ENCODE measurements at regions not wholly inside any gene's neighbourhood (a gene's known extent, or its start where the extent isn't known, plus 50 kb on each side); places are given as distances from the start of the nearest gene placed in this dataset.

DNA sequence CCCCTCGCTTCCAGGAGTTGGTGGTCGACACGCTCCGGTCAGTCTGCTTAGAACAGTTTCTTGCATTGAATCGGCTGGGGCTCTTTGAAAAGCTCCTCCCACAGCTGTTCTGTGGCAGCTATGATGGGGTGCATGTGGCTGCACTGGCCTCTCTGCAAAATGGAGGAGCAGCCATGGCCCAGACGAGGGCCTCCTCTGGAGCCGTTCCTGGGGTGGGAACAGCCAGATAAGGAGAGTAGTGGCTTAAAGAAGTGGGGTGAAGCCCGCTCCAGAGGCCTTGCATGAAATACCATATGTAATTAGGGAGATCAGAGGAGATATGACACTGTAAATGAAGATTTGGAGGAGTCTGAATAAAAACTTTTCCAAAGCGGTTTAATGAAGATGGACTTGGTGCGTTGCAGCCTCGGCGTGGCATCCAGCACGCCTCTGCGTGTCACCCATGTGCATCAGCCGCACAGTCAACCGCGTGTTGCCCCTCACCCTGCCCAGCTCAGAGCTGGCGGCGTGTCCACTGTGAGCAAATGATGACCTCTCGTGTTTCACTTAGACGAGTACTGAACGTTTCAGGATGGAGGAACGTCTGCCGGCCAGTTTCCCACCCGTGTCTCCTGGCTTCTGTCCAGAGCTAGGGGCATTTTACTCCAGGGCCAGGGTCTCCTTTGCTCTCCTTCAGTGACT is 199.2 kb downstream of the TEX29 start:
- no peak overlapping the region for H3K4me3 ChIP-seq (ENCODE audit: low read depth, poor library complexity, severe bottlenecking)
- WGBS, 2 donors = 73 to 85% methylated on average over 23 to 25 of the region's 25 CpGs
- intact Hi-C loops (cut with DNase I; ENCODE audit: low total_unique reads) = no loop called here
- DNase-seq (ENCODE audit: low spot score in 2 of 2) = peak in 1 of 2 donors; percentile 72
- TF ChIP-seq POLR2A (IDR thresholded peaks at IDR 0.05) = no peak
- TF ChIP-seq, protein P1, sequence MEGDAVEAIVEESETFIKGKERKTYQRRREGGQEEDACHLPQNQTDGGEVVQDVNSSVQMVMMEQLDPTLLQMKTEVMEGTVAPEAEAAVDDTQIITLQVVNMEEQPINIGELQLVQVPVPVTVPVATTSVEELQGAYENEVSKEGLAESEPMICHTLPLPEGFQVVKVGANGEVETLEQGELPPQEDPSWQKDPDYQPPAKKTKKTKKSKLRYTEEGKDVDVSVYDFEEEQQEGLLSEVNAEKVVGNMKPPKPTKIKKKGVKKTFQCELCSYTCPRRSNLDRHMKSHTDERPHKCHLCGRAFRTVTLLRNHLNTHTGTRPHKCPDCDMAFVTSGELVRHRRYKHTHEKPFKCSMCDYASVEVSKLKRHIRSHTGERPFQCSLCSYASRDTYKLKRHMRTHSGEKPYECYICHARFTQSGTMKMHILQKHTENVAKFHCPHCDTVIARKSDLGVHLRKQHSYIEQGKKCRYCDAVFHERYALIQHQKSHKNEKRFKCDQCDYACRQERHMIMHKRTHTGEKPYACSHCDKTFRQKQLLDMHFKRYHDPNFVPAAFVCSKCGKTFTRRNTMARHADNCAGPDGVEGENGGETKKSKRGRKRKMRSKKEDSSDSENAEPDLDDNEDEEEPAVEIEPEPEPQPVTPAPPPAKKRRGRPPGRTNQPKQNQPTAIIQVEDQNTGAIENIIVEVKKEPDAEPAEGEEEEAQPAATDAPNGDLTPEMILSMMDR (IDR thresholded peaks at IDR 0.05) = no peak

DNA sequence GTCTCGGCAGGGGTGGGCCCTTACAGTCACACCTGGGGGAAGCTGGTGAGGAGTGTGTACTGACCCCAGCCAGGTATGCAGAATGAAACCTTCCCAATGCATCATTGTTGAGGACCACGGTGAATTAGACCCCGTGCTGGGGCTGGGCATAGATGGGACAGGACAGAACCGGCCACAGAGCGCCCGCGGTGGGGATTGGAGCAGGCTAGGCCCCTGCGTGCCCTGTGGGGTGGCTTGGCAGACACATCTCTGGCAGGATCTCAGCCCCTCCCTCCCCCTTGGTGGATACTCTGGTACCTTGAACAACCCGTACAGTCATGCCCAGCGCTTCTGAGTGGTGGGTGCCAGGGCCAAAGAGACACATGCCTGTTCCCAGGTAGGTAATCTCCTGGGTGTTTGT is 200.6 kb downstream of the TEX29 start:
- H3K4me3 ChIP-seq (ENCODE audit: low read depth, poor library complexity, severe bottlenecking) = no peak overlapping the region
- intact Hi-C loops (cut with DNase I; ENCODE audit: low total_unique reads) = no loop called here
- no peak for TF ChIP-seq POLR2A (IDR thresholded peaks at IDR 0.05)
- TF ChIP-seq, protein P1 (IDR thresholded peaks at IDR 0.05) = no peak
- WGBS, 2 donors = 64 to 72% methylated on average over 10 of the region's 10 CpGs
- DNase-seq (ENCODE audit: low spot score in 2 of 2) = peak in 1 of 2 donors; percentile 80

DNA sequence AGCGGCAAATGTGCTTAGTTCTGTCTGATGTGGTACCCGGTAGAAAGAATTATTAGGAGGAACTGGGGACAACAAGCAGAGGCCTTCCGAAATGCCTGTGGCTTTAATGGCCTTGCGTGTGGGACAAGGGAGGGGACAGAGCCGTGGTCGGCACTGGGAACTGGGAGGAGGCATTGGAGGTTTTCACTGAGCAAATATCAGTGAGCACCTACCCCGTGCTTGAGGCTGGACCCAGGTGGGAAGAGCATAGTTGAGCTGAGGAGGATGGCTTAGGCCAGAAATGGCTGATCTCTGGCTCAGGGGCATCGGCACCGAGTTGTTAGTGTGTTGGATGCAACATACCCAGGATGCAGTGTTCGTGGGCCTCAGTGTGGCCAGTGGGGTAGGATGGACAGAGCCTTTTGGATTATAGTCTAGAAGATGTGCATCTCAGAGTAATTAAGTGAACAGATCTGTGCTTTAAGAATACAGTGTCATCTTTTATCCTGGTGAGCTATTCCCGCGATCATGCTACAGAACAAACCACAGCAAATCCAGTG is 201.3 kb downstream of the TEX29 start:
- intact Hi-C loops (cut with DNase I; ENCODE audit: low total_unique reads) = no loop called here
- 68 to 74% methylated on average over 12 of the region's 12 CpGs for WGBS, 2 donors
- DNase-seq (ENCODE audit: low spot score in 2 of 2) = peak in 1 of 2 donors; percentile 53
- H3K4me3 ChIP-seq (ENCODE audit: low read depth, poor library complexity, severe bottlenecking) = no peak overlapping the region
- TF ChIP-seq, protein P1 (IDR thresholded peaks at IDR 0.05) = no peak
- no peak for TF ChIP-seq POLR2A (IDR thresholded peaks at IDR 0.05)

DNA sequence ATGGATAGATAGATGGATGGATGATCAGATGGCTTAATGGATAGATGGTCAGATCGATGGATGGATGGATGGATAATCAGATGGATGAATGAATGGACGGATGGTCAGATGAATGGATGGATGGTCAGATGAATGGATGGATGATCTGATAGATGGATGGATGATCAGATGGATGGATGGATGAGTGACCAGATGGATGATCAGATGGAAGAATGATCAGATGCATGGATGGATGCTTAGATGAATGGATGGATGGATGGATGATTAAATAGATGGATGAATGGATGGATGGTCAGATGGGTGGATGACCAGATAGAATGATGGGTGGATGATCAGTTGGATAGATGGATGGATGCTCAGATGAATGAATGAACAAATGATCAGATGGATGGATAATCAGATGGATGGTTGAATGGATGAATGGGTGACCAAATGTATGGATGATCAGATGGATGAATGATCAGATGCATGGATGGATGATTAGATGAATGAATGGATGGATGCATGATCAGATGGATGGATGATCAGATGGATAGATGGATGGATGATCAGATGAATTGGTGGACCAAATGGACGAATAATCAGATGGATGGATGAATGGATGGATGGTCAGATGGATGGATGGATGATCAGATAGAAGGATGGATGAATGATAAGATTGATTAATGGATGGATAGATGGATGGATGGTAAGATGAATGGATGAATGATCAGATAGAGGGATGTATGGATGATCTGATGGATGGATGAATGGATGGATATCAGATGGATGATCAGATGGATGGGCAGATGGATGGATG is 205.1 kb downstream of the TEX29 start:
- intact Hi-C loops (cut with DNase I; ENCODE audit: low total_unique reads) = no loop called here
- no peak overlapping the region for H3K4me3 ChIP-seq (ENCODE audit: low read depth, poor library complexity, severe bottlenecking)
- TF ChIP-seq, protein P1 (IDR thresholded peaks at IDR 0.05) = no peak
- no peak for TF ChIP-seq POLR2A (IDR thresholded peaks at IDR 0.05)
- WGBS, 2 donors = 67 to 89% methylated on average over 3 of the region's 3 CpGs
- no peak for DNase-seq (ENCODE audit: low spot score in 2 of 2)

DNA sequence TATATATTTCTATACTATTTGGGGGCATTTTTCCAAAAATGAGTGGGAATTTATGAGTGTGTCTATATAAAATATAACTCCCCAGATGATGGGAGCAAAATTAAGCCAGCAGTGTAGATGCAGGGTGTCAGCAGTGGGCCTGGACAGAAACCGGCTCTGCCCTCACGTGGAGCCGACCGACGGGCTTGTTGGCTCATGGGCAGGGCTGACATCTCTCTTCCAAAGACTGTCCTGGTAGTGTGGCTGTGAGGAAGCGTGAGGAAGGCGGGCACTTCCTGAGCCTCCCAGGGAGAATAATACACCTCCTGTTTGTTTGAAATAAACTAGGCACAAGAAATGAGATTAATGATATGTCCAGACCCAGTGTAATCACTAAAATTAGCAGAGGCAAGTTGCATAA is 206.5 kb downstream of the TEX29 start:
- no peak overlapping the region for H3K4me3 ChIP-seq (ENCODE audit: low read depth, poor library complexity, severe bottlenecking)
- intact Hi-C loops (cut with DNase I; ENCODE audit: low total_unique reads) = no loop called here
- no peak for TF ChIP-seq POLR2A (IDR thresholded peaks at IDR 0.05)
- TF ChIP-seq, protein P1 (IDR thresholded peaks at IDR 0.05) = no peak
- DNase-seq (ENCODE audit: low spot score in 2 of 2) = no peak
- whole genome bisulfite sequencing, 2 donors = 50 to 67% methylated on average over 7 of the region's 7 CpGs
